ENCODE measurements at regions not wholly inside any gene's neighbourhood (a gene's known extent, or its start where the extent isn't known, plus 50 kb on each side); places are given as distances from the start of the nearest gene placed in this dataset.
"Not testable (repeated sequence)": the region's sequence is repeated elsewhere in the genome, so short reads cannot be mapped to it uniquely, and the experiment has no call there.

DNA sequence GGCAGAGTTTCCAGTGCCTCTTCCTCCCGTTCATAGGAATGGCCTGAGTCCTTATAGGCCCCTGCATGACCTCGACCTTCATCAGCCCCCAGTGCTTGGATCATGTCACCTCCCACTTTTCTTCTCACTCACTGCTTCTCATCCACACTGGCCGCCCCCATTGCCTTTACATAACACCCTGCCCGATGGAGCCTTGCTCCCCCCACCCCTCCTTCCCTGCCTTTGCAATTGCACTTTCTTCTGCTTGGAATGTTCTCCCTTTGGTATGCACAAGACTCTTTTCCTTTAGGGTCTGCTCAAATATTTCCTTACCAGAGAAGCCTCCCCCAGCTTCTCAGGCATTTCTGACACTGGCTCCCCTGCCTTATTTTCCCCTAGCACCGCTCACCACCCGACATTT is 125.2 kb upstream of the KCNJ6 start:
- DNase-seq, result no peak

DNA sequence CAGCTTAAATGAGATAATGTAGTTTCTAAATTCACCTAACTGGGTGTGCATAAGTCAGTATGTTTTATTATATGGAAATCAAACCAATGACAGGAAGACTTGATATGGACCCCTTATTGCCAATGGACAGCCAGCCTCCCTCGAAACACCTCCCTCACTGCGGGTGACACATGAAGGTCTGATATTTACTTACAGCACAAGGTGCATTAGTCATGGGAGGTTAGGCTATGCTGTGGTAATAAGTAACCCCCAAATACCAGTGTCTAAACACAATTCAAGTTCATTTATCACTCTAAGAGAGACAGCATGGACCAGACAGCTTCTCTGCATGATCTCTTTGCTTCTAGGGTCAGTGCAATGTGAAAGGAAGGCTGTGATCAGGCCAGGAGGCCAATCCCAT is 126.0 kb upstream of the KCNJ6 start:
- no peak for DNase-seq

GRCh38 chr21:38048167-38048566 is 131.9 kb upstream of the KCNJ6 start:
- DNase-seq, result no peak

GRCh38 chr21:38054334-38054733 is 138.1 kb upstream of the KCNJ6 start:
- DNase-seq, result peak; percentile 62

DNA sequence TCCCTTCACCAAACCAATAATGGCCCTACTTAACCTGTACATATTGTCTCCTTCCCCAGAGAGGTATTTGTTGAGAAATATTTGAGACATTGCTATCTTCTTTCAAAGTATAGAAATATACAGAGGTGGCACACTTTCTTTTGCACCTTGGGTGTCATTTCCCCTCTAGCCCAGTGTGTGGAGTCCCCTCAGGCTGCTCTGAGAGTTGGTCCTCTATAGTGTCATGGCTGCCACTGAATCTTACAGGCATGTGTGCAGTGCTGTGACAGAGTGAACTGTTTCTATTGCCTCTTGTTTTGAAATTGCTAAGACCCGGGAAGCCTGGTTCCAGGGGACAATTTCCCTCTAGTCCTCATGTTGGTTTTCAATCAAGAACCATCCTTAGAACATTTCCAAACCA is 140.2 kb upstream of the KCNJ6 start:
- no peak for DNase-seq

GRCh38 chr21:38057626-38058025 is 141.4 kb upstream of the KCNJ6 start:
- no peak for DNase-seq

GRCh38 chr21:38060533-38060932 is 144.3 kb upstream of the KCNJ6 start:
- no peak for DNase-seq

- DNase-seq, result no peak
These were observed 151.0 kb upstream of the KCNJ6 start for GRCh38 chr21:38067086-38067739.

- DNase-seq, result no peak
These were observed 156.2 kb upstream of the KCNJ6 start for GRCh38 chr21:38072489-38072888.

DNA sequence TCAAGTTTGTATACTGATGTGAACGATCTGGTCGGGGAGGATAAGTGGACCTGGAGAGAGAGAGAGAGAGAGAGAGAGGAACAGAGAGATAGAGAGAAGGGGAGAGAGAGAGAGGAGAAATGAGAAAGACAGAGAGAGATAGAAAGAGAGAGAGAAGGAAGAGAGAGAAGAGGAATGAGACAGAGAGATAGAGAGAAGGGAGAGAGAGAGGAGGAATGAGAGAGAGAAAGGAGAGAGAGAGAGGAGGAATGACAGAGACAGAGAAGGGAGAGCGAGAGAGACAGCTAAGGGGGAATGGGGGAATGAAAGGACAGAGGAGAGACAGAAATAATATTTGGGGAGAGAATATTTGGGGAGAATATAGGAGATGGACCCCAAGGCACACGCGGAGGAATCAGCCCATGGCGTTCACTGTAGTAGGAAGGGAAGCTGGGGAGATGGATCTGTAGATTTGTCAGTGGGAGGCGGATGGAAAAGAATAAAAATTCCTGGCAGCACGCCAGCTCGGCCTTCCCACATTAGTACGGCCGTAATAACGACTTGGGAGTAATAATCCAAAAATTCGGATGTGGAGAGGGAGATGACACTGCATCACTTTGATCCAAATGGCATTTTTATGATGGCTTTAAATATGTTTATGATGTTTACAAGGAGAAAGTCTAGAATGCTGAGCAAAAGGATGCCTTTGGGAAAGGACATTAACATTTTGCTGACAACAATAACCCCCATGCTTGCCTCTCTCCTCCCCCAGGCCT is 159.8 kb upstream of the KCNJ6 start:
- DNase-seq, result no peak

- no peak for DNase-seq
These were observed 161.3 kb upstream of the KCNJ6 start for GRCh38 chr21:38077569-38077968.

DNA sequence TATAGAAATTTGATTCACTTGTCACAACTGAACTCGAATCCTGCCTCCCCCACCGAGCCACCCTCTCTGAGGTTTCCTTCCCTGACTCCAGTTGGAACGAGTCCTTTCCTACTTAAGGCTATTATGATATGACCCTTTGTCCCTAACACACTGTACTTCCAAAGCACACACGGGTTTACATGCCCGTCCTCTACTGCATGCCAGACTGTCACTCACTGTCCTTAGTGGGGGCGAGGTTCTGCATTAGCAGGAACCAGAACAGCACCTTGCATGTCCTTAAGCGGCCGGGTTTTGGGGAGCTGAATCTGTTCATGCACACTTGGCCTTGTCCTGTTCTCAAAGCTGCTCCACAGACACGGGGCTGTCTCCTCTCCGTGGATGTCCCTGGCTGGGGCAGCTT is 164.6 kb upstream of the KCNJ6 start:
- DNase-seq, result no peak

GRCh38 chr21:38081708-38082107 is 165.5 kb upstream of the KCNJ6 start:
- DNase-seq, result no peak

GRCh38 chr21:38082936-38083485 is 166.8 kb upstream of the KCNJ6 start:
- no peak for DNase-seq

- no peak for DNase-seq
These were observed 167.3 kb upstream of the KCNJ6 start for GRCh38 chr21:38083535-38083934.

GRCh38 chr21:38086580-38086979 is 170.2 kb upstream of the KCNJ15 start:
- DNase-seq, result no peak

GRCh38 chr21:38088916-38089762 is 167.7 kb upstream of the KCNJ15 start:
- no peak for DNase-seq

GRCh38 chr21:38089763-38090046 is 167.1 kb upstream of the KCNJ15 start:
- DNase-seq, result no peak

DNA sequence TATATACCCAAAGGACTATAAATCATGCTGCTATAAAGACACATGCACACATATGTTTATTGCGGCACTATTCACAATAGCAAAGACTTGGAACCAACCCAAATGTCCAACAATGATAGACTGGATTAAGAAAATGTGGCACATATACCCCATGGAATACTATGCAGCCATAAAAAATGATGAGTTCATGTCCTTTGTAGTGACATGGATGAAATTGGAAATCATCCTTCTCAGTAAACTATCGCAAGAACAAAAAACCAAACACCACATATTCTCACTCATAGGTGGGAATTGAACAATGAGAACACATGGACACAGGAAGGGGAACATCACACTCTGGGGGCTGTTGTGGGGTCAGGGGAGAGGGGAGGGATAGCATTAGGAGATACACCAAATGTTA is 165.7 kb upstream of the KCNJ15 start:
- DNase-seq, result not testable (repeated sequence)

DNA sequence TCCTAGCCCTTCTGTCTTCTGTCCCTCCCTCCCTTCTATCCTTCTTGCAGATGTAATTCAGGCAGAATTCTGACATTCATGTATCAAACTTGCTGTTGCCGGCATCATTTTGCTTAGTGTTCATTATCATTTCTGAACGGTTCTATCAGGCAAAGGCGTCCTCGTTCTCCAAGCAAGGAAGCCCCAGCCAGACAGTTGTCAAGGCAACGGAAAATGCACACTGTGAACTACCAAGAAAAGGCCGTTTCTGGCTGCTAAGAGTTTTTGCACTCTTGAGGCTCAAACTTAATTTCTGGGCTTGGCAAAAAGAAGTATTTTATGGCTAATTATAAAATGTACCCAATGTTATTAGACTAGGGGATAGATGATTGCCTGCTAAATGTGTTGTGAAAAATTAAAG is 164.7 kb upstream of the KCNJ15 start:
- DNase-seq, result no peak

DNA sequence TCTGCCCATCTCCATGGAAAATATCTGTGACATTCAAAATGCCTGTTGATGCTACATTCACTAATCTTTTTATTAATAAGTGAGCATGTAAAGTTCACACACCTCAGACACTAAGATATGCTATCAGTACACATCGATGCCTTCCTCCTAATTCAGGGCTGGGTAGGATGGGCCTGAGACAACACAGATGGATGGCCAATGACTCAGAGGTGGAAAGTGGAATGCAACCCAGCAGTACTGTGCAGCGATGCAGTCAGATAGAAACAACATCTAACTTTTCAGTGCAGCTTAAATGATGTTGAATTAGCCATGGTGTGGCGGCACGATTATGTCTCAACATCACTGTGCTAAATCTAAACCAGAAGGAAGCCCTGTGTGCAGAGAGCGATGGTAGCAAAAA is 161.6 kb upstream of the KCNJ15 start:
- DNase-seq, result no peak

DNA sequence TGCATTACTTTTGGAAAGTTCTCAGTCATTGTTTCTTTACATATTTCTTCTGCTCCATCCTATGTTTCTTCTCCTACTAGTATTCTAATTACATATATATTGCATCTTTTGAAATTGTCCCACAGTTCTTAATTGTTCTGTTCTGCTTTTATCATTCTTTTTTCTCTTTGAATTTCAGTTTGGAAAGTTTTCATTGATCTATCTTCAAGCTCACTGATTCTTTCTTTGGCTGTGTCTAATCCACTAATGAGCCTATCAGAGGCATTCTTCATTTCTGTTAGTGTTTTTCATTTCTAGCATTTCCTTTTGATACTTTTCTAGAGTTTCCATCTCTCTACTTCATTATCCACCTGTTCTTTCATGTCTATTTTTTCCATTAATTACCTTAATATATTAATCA is 159.0 kb upstream of the KCNJ15 start:
- no peak for DNase-seq

DNA sequence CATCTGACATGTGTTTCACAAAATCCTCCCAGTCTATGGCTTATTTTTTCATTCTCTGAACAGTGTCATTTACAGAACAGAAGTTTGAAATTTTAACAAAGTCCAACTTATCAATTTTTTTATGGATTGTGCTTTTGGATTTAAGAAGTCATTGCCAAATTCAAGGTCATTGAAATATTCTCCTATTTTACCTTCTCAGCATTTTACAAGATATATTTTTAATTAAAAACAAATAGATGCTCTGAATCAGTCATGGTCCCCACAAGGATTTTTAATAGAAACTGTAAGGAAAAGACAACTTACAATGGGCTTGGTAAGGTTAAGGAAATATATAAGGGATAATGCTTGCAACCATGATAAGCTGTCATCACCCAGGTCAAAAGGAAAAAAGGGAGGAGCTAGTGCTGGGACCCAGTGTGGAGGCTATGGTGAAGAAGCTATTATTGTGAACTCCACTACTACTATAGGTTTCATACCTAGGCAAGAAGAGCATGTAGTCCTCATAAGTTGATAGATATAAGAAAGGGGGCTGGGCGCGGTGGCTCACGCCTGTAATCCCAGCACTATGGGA is 144.5 kb upstream of the KCNJ15 start:
- DNase-seq, result no peak
